IMR-90 (cell line): ENCODE measurements at regions not wholly inside any gene's neighbourhood (a gene's known extent, or its start where the extent isn't known, plus 50 kb on each side); places are given as distances from the start of the nearest gene placed in this dataset.

Source experiments
- BHLHE40 ChIP-seq: fragments of 150-350 bp; IDR thresholded peaks from 2 replicates; pipeline ENCODE4 v1.6.1; 2016; ENCODE audit warnings: mild to moderate bottlenecking, low read depth, low read length
- CEBPB ChIP-seq: IDR thresholded peaks from 2 replicates; pipeline ENCODE4 v1.6.1; 2012; ENCODE audit warnings: low read depth, low read length, improper control_type of control experiment
- FOS ChIP-seq: fragments of 150-350 bp; IDR thresholded peaks from 2 replicates; pipeline ENCODE4 v1.6.1; 2016; ENCODE audit warnings: low read depth, low read length
- MAFK ChIP-seq: IDR thresholded peaks from 2 replicates; pipeline ENCODE4 v1.6.1; 2012; ENCODE audit warnings: low read depth, low read length, improper control_type of control experiment
- MAZ ChIP-seq: IDR thresholded peaks from 2 replicates; pipeline ENCODE4 v1.6.1; 2012; ENCODE audit warnings: low read depth, mild to moderate bottlenecking, low read length, improper control_type of control experiment, moderate library complexity, borderline replicate concordance
- MXI1 ChIP-seq: IDR thresholded peaks from 2 replicates; pipeline ENCODE4 v1.6.1; 2012; ENCODE audit warnings: low read depth, mild to moderate bottlenecking, low read length, moderate library complexity, borderline replicate concordance
- POLR2A ChIP-seq: IDR thresholded peaks from 2 replicates; pipeline ENCODE4 v1.6.1; 2012; ENCODE audit warnings: mild to moderate bottlenecking, low read depth, low read length
- RAD21 ChIP-seq: IDR thresholded peaks from 2 replicates; pipeline ENCODE4 v1.6.1; 2012; ENCODE audit warnings: low read length, improper control_type of control experiment
- RCOR1 ChIP-seq: IDR thresholded peaks from 2 replicates; pipeline ENCODE4 v1.6.1; 2012; ENCODE audit warnings: mild to moderate bottlenecking, low read length, improper control_type of control experiment; ENCODE audit not compliant: insufficient replicate concordance
- RFX5 ChIP-seq: IDR thresholded peaks from 2 replicates; pipeline ENCODE4 v1.8.0; 2012; ENCODE audit warnings: low read depth, mild to moderate bottlenecking, low read length, moderate library complexity
- SMC3 ChIP-seq: fragments of 150-350 bp; IDR thresholded peaks from 2 replicates; pipeline ENCODE4 v1.6.1; 2016; ENCODE audit warnings: low read depth, mild to moderate bottlenecking, antibody characterized with exemption, low read length, moderate library complexity
- TF ChIP-seq, protein P1 (sequence below): conservative IDR thresholded peaks from 2 replicates; pipeline ENCODE4 v1.5.1; 2012; ENCODE audit warnings: mild to moderate bottlenecking, low read depth, low read length, improper control_type of control experiment
- TF ChIP-seq, protein P2 (sequence below): fragments of 150-350 bp; IDR thresholded peaks from 2 replicates; pipeline ENCODE4 v1.6.1; 2017; ENCODE audit warnings: mild to moderate bottlenecking, antibody characterized with exemption, low read length, low read depth
- TF ChIP-seq, protein P3 (sequence below): fragments of 150-350 bp; IDR thresholded peaks from 2 replicates; pipeline ENCODE4 v1.6.1; 2016; ENCODE audit warnings: low read depth, mild to moderate bottlenecking, low read length, moderate library complexity, borderline replicate concordance

DNA sequence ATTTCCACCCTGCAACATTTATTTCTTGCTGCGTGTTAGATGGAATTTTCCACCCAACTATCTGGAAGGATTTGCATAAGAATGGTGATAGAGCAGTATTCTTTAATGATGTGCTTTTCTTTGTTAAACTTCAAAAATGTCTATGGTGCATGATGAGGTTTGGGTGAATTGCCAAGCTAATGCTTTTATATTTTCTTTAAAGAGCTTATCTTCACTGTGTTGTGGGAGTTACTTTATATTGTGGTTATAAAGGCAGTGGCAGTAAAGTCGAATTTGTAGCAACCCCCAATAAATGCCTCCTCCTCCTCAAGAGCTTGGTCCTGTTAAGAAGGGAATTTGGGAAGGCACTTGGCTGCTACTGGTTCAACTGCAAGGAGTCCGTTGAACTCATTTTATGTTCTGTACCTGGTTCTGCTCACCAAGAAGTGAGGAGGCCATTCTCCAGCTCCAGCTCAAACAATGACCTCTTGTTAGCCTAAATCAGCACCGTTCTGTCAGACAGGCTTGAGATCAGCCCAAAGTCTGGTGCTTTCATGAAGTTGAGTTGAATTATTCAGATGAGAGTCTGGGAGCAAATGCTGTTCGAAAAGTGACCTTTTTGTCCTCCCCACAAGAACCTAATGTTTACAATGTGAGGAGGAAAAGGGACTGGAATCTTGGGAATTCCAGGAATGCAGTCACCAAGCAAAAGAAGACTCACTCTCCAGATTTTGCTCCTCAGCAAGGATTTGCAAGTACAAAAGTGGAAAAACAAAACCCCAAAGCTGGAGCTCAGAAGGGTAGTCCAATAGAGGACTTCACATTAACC lies 217.0 kb downstream of the TMEM38B start:
- TF ChIP-seq, protein P1, sequence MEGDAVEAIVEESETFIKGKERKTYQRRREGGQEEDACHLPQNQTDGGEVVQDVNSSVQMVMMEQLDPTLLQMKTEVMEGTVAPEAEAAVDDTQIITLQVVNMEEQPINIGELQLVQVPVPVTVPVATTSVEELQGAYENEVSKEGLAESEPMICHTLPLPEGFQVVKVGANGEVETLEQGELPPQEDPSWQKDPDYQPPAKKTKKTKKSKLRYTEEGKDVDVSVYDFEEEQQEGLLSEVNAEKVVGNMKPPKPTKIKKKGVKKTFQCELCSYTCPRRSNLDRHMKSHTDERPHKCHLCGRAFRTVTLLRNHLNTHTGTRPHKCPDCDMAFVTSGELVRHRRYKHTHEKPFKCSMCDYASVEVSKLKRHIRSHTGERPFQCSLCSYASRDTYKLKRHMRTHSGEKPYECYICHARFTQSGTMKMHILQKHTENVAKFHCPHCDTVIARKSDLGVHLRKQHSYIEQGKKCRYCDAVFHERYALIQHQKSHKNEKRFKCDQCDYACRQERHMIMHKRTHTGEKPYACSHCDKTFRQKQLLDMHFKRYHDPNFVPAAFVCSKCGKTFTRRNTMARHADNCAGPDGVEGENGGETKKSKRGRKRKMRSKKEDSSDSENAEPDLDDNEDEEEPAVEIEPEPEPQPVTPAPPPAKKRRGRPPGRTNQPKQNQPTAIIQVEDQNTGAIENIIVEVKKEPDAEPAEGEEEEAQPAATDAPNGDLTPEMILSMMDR, result no peak
- TF ChIP-seq, protein P2, sequence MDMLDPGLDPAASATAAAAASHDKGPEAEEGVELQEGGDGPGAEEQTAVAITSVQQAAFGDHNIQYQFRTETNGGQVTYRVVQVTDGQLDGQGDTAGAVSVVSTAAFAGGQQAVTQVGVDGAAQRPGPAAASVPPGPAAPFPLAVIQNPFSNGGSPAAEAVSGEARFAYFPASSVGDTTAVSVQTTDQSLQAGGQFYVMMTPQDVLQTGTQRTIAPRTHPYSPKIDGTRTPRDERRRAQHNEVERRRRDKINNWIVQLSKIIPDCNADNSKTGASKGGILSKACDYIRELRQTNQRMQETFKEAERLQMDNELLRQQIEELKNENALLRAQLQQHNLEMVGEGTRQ, result no peak
- no peak for TF ChIP-seq BHLHE40
- no peak for TF ChIP-seq POLR2A
- no peak for TF ChIP-seq MXI1
- TF ChIP-seq CEBPB, result no peak
- TF ChIP-seq, protein P3, sequence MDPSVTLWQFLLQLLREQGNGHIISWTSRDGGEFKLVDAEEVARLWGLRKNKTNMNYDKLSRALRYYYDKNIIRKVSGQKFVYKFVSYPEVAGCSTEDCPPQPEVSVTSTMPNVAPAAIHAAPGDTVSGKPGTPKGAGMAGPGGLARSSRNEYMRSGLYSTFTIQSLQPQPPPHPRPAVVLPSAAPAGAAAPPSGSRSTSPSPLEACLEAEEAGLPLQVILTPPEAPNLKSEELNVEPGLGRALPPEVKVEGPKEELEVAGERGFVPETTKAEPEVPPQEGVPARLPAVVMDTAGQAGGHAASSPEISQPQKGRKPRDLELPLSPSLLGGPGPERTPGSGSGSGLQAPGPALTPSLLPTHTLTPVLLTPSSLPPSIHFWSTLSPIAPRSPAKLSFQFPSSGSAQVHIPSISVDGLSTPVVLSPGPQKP, result no peak
- no peak for TF ChIP-seq RFX5
- TF ChIP-seq RAD21, result no peak
- no peak for TF ChIP-seq RCOR1
- no peak for TF ChIP-seq MAFK
- no peak for TF ChIP-seq SMC3
- no peak for TF ChIP-seq MAZ
- no peak for TF ChIP-seq FOS
